Activated CD4-positive, alpha-beta T cell treated with anti-CD3 and anti-CD28 coated beads for 36 hours (primary cell): ENCODE measurements at regions not wholly inside any gene's neighbourhood (a gene's known extent, or its start where the extent isn't known, plus 50 kb on each side); places are given as distances from the start of the nearest gene placed in this dataset.
"Not testable (repeated sequence)": the region's sequence is repeated elsewhere in the genome, so short reads cannot be mapped to it uniquely, and the experiment has no call there.

Experiments used
- ATAC-seq: fragments of 200-7000 bp; cut with Tn5 transposase; one replicate; pipeline ENCODE4 v1.10.0; 2021; ENCODE audit warnings: mild to moderate bottlenecking, moderate library complexity
- CTCF ChIA-PET: fragments of 350-600 bp; sonication (Branson Sonifier 250); formaldehyde crosslinking; loops from one replicate; lab custom pipeline; 2021; ENCODE audit warnings: antibody characterized with exemption; lab: Charles Lee
- POLR2A ChIA-PET: fragments of 350-600 bp; sonication (Branson Sonifier 250); formaldehyde crosslinking; loops from one replicate; lab custom pipeline; 2021; ENCODE audit warnings: antibody characterized with exemption, inconsistent platforms; lab: Charles Lee
- DNase-seq: peaks from one replicate; pipeline ENCODE4 v3.0.0-alpha.2; 2020
- H3K27ac Mint-ChIP-seq: one replicate; pipeline ENCODE4 v1.8.0; 2021; ENCODE audit warnings: mixed read lengths
- H3K27me3 Mint-ChIP-seq: one replicate; pipeline ENCODE4 v1.8.0; 2021; ENCODE audit warnings: mixed read lengths
- H3K36me3 Mint-ChIP-seq: one replicate; pipeline ENCODE4 v1.8.0; 2021; ENCODE audit warnings: low read depth, mixed read lengths
- H3K4me1 Mint-ChIP-seq: one replicate; pipeline ENCODE4 v1.8.0; 2021; ENCODE audit warnings: mixed read lengths
- H3K4me3 Mint-ChIP-seq: one replicate; pipeline ENCODE4 v1.8.0; 2021; ENCODE audit warnings: mild to moderate bottlenecking, moderate library complexity, mixed read lengths
- H3K9me3 Mint-ChIP-seq: one replicate; pipeline ENCODE4 v1.8.0; 2021; ENCODE audit warnings: low read depth, mixed read lengths
- intact Hi-C, 2 experiments: fragments of 100-400 bp; cut with DNase I in 1 of 2; cut with micrococcal nuclease in 1 of 2; formaldehyde crosslinking; loops; one replicate each; pipeline versions ENCODE4 v1.14.2 to v1.15.1; 2022 to 2024; cut with DNase I, micrococcal nuclease

DNA sequence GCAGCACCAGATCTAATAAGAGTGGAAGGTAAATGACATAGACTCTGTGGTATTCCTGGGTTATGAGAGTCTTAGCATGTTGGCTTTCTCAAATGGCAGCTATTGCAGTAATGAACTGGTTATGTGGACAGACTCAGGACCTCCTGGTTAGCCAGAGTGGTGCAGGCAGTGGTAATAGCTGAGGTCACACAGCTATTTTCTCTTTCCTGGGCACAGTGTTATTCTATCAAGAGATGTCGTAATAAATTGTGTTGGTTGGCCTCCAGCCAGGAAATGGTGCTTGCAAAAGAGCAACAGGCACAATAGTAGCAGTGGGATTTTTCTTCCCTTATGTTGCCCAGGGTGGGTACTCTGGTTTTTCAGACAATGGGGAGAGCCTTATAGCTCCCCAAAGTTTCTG, 279.2 kb upstream of the FGF16 start:
- Mint-ChIP-seq H3K27ac (no peak overlapping the region), H3K4me1 (no peaks in the 10 kb centered on the region), H3K9me3 (no peaks in the 10 kb centered on the region), H3K36me3 (no peaks in the 10 kb centered on the region), H3K27me3 (no peaks in the 10 kb centered on the region), H3K4me3 (no peak overlapping the region)
- DNase-seq = no peak
- intact Hi-C loops = no loop called here
- ChIA-PET CTCF (no interaction called here), POLR2A (no interaction called here)
- no peak for ATAC-seq

DNA sequence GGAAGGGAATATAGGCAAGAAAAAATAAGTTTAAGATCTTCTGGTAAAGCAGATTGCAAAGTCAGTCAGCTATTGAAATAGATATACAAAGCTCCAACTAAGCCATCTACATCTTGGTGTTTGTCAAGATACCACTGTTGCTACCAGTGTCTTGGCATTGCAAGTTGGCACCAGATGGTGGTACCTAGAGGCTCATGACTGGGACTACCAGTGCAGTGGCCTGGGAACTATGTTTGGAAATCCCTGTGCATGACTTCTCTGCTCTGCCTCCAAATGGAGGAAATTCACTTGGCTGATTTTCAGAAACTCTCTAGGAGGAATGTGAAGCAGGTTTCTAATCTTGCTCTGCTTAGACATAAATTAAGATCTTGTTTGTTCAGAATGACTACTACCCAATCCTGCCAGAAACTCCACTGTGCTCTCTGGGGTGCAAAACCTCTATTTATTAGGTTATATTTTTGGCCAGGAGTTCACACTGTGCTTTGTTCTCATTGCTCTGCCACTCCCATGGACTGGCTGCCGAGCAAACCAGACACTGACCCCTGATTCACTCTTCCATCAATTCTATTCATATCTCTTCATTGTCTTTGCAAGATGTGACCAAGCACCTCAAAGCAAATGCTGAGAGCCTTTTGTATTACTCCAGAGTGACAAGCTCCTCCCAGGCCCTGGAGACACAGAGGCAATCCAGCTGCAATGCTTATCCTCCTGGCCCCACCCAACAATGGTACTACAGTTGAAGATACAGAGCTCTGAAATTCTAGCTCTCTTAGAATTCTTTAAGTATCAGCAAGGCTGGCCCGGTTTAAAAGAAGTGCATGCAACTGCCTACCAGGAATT, 272.3 kb upstream of the FGF16 start:
- Mint-ChIP-seq H3K4me3 (no peak overlapping the region), H3K9me3 (no peaks in the 10 kb centered on the region), H3K27me3 (no peaks in the 10 kb centered on the region), H3K4me1 (no peaks in the 10 kb centered on the region), H3K27ac (no peak overlapping the region), H3K36me3 (no peaks in the 10 kb centered on the region)
- ChIA-PET POLR2A (no interaction called here), CTCF (no interaction called here)
- no peak for DNase-seq
- intact Hi-C loops = no loop called here
- no peak for ATAC-seq

DNA sequence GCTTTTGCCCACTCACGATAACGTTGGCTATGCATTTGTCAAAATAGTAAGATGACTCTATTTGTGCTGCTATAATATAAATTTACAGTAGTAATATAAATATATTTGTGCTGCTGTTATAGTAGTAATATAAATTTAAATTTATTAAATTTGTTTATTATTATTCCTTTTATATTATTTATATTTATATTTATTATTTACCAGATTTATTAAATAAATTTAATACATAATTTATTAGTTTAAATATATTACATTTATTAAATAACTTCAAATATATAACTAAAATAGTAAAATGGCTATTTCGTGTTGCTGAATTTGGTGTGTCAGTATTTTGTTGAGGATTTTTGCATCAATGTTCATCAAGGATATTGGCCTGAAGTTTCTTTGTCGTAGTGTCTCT, 246.5 kb upstream of the FGF16 start:
- ATAC-seq (no peak), DNase-seq (no peak)
- H3K27ac Mint-ChIP-seq = no peak overlapping the region
- no peaks in the 10 kb centered on the region for H3K4me1 Mint-ChIP-seq
- POLR2A ChIA-PET = no interaction called here
- peaks cover 3% of the 10 kb centered on the region for H3K9me3 Mint-ChIP-seq
- intact Hi-C loops = no loop called here
- no peaks in the 10 kb centered on the region for H3K27me3 Mint-ChIP-seq
- no peak overlapping the region for H3K4me3 Mint-ChIP-seq
- CTCF ChIA-PET = no interaction called here
- no peaks in the 10 kb centered on the region for H3K36me3 Mint-ChIP-seq

DNA sequence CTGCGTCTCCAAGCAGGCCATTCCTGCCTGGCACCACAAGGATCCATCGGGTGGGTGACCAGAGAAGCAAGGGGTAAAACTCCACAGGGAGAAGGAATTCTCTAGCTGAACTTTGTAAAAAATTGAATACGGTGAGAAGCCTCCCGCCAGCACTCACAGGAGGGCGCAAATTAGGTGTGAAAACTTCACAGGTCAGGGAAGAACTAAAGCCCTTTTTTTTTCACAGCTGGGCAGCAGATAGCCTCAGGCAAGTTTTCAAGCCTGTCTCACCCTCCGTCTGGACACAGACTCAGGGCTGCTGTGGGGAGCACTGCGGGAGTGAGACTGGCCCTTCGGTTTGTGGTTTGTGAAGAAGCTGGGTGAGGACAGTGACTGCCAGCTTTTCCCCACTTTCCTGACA, 224.1 kb upstream of the FGF16 start:
- DNase-seq (no peak), ATAC-seq (no peak)
- no peak overlapping the region for H3K27ac Mint-ChIP-seq
- no peaks in the 10 kb centered on the region for H3K9me3 Mint-ChIP-seq
- POLR2A ChIA-PET = no interaction called here
- no peaks in the 10 kb centered on the region for H3K36me3 Mint-ChIP-seq
- intact Hi-C loops = no loop called here
- no peaks in the 10 kb centered on the region for H3K4me1 Mint-ChIP-seq
- CTCF ChIA-PET = no interaction called here
- no peak overlapping the region for H3K4me3 Mint-ChIP-seq
- peaks cover 2% of the 10 kb centered on the region for H3K27me3 Mint-ChIP-seq

DNA sequence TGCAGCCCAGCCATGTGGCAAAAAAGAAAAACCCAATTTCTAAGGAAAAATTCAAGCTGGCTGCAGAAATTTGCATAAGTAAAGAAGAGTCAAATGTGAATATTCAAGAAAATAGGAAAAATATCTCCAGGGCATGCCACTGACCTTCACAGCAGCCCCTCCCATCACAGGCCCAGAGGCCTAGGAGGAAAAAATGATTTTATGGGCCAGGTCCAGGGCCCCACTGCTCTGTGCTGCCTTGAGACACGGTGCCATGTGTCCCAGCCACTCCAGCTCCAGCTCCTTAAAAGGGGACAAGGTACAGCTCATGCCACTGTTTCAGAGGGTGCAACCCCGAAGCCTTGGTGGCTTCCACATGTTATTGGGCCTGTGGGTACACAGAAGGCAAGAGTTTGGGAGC, 182.7 kb upstream of the FGF16 start:
- no peaks in the 10 kb centered on the region for H3K4me1 Mint-ChIP-seq
- intact Hi-C loops = no loop called here
- H3K27ac Mint-ChIP-seq = no peak overlapping the region
- no peaks in the 10 kb centered on the region for H3K36me3 Mint-ChIP-seq
- CTCF ChIA-PET = no interaction called here
- POLR2A ChIA-PET = no interaction called here
- DNase-seq = no peak
- H3K4me3 Mint-ChIP-seq = no peak overlapping the region
- no peak for ATAC-seq
- H3K9me3 Mint-ChIP-seq = peaks cover 4% of the 10 kb centered on the region
- no peaks in the 10 kb centered on the region for H3K27me3 Mint-ChIP-seq

DNA sequence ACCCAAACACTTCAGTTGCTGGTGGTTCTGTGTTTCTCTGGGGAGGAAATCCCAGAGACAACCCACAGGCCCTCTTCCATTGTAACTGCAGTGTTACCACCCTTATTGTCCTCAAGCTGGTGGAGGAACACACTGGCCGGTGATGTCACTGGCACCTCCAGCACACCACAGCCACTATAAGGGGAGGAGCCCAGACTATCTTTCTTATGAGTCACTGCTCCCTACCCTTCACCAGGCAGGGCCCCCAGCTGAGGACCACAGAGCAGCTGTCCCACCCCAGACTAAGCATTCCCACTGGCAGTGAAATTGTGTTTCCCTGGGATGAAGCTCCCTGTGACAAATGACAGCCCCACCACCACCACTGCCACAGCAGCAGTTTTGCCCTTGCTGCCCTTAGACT, 171.8 kb upstream of the FGF16 start:
- intact Hi-C loops = no loop called here
- no peaks in the 10 kb centered on the region for H3K36me3 Mint-ChIP-seq
- no peaks in the 10 kb centered on the region for H3K27me3 Mint-ChIP-seq
- CTCF ChIA-PET = no interaction called here
- ATAC-seq (no peak), DNase-seq (no peak)
- H3K4me1 Mint-ChIP-seq = no peaks in the 10 kb centered on the region
- no peak overlapping the region for H3K27ac Mint-ChIP-seq
- no peak overlapping the region for H3K4me3 Mint-ChIP-seq
- POLR2A ChIA-PET = no interaction called here
- H3K9me3 Mint-ChIP-seq = peaks cover 1% of the 10 kb centered on the region

DNA sequence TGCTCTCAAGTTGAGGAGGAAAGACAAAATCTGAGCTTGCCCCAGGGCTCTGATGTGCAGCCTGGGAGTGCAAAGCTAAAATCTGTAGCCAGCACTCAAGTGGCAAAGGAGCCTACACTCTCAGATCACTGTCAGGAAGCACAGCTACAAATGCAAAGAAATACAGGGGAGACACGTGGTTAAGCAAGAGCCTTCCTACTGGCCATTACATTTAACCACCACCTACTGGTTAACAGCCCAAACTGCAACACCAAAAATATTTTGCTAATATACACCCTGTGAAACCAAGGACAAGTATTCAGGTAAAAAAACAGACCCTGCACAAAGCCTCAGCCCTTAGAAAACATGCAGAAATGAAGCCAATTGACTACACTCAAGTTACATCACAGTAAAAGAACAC, 170.4 kb upstream of the FGF16 start:
- Mint-ChIP-seq H3K27ac (no peak overlapping the region), H3K4me1 (no peaks in the 10 kb centered on the region), H3K9me3 (peaks cover 5% of the 10 kb centered on the region), H3K27me3 (no peaks in the 10 kb centered on the region), H3K4me3 (no peak overlapping the region), H3K36me3 (no peaks in the 10 kb centered on the region)
- DNase-seq = no peak
- ChIA-PET POLR2A (no interaction called here), CTCF (no interaction called here)
- ATAC-seq = no peak
- intact Hi-C loops = no loop called here

DNA sequence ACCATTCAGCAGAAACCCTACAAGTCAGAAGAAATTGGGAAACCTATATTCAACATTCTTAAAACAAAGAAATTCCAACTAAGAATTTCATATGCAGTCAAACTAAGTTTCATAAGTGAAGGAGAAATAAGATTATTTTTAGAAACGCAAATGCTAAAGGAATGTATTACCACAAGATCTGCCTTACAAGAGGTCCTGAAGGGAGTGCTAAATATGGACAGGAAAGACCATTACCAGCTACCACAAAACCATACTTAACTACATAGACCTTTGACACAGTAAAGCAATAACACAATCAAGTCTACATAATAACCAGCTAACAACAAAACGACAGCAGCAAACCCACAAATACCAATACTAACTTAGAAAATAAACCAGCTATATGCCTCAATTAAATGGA, 169.3 kb upstream of the FGF16 start:
- POLR2A ChIA-PET = no interaction called here
- H3K9me3 Mint-ChIP-seq = peaks cover 5% of the 10 kb centered on the region
- H3K36me3 Mint-ChIP-seq = no peaks in the 10 kb centered on the region
- no peak for DNase-seq
- no peak for ATAC-seq
- no peak overlapping the region for H3K27ac Mint-ChIP-seq
- intact Hi-C loops = no loop called here
- H3K4me3 Mint-ChIP-seq = no peak overlapping the region
- H3K4me1 Mint-ChIP-seq = no peaks in the 10 kb centered on the region
- CTCF ChIA-PET = no interaction called here
- no peaks in the 10 kb centered on the region for H3K27me3 Mint-ChIP-seq

DNA sequence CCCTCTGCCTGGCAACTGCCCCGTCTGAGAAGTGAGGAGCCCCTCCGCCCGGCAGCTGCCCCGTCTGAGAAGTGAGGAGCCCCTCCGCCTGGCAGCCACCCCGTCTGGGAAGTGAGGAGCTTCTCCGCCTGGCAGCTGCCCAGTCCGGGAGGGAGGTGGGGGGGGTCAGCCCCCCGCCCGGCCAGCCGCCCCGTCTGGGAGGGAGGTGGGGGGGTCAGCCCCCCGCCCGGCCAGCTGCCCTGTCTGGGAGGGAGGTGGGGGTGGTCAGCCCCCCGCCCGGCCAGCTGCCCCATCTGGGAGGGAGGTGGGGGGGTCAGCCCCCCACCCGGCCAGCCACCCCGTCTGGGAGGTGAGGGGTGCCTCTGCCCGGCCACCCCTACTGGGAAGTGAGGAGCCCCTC, 167.8 kb upstream of the FGF16 start:
- POLR2A ChIA-PET, H3K27ac Mint-ChIP-seq, H3K36me3 Mint-ChIP-seq, H3K4me3 Mint-ChIP-seq, CTCF ChIA-PET, H3K9me3 Mint-ChIP-seq, H3K27me3 Mint-ChIP-seq, ATAC-seq, H3K4me1 Mint-ChIP-seq, DNase-seq, intact Hi-C loops: not testable (repeated sequence)

DNA sequence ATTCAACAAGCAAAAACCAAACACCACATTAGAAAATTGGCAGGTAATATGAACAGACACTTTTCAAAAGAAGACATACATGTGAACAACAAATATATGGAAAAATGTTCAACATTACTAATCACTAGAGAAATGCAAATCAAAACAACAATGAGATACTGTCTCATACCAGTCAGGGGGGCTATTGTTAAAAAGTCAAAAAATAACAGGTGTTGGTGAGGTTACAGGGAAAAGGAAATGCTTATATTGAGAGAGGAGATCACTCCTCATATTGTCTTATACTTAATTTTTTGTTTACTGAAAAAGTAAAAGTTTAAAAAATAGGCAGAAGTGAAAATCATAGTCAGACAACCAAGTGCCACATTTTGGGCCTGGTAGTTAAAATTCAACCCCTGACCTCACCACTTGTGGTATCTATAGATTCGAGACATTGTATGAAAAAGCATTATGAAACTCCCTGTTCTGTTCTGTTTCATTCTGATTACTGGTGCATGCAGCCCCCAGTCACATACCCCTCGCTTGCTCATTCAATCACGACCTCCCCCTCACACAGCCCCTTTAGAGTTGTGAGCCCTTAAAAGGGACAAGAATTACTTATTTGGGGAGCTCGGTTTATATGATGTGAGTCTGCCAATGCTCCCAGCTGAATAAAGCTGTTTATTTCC, 153.7 kb upstream of the FGF16 start:
- no peak overlapping the region for H3K27ac Mint-ChIP-seq
- ChIA-PET CTCF (no interaction called here), POLR2A (no interaction called here)
- intact Hi-C loops = no loop called here
- H3K4me1 Mint-ChIP-seq = no peaks in the 10 kb centered on the region
- no peak for DNase-seq
- no peaks in the 10 kb centered on the region for H3K27me3 Mint-ChIP-seq
- H3K9me3 Mint-ChIP-seq = peaks cover 6% of the 10 kb centered on the region
- H3K36me3 Mint-ChIP-seq = no peaks in the 10 kb centered on the region
- H3K4me3 Mint-ChIP-seq = no peak overlapping the region
- no peak for ATAC-seq

DNA sequence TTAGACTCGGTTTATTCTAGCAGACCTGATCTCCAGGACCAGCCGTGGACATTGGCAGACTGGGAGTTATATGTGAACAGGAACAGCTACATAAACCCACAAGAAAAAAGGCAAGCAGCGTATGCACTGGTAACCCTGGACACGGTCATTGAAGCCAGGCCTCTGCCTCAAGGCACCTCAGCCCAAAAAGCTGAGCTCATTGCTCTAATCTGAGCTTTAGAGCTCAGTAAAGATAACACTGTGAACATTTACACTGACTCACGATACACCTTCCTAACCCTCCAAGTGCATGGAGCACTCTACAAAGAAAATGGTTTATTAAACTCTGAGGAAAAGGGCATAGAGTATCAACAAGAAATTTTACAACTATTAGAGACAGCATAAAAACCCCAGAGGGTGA, 148.9 kb upstream of the FGF16 start:
- Mint-ChIP-seq H3K27me3 (no peaks in the 10 kb centered on the region), H3K36me3 (no peaks in the 10 kb centered on the region), H3K9me3 (peaks cover 4% of the 10 kb centered on the region), H3K4me3 (no peak overlapping the region), H3K27ac (no peak overlapping the region), H3K4me1 (no peaks in the 10 kb centered on the region)
- ATAC-seq = no peak
- intact Hi-C loops = no loop called here
- POLR2A ChIA-PET = no interaction called here
- DNase-seq = no peak
- CTCF ChIA-PET = interaction anchor here (0.6 kb wide), 1 partner anchor 18 kb away, joined by 3 read pairs; no protein-coding TSS in a partner anchor

DNA sequence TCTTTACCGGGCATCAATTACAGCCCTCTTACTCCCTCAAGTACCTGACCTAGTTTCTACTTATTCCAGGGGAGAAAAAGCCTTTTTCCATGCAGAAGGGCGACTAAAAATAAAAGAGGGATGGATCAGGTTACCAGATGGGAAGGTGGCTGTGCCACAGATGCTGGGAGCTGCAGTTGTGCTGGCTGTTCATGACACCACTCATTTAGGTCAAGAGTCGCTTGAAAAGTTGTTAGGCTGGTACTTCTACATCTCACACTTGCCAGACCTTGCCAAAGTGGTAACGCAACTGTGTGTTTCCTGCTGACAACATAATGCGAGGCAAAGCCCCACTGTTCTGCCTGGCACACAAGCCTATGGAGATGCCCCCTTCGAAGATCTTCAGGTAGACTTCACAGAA, 148.4 kb upstream of the FGF16 start:
- Mint-ChIP-seq H3K27ac (no peak overlapping the region), H3K36me3 (no peaks in the 10 kb centered on the region), H3K4me1 (no peaks in the 10 kb centered on the region), H3K27me3 (no peaks in the 10 kb centered on the region), H3K9me3 (peaks cover 4% of the 10 kb centered on the region), H3K4me3 (no peak overlapping the region)
- no peak for ATAC-seq
- DNase-seq = no peak
- intact Hi-C loops = no loop called here
- ChIA-PET CTCF (no interaction called here), POLR2A (no interaction called here)
